ENCODE measurements at regions not wholly inside any gene's neighbourhood (a gene's known extent, or its start where the extent isn't known, plus 50 kb on each side); places are given as distances from the start of the nearest gene placed in this dataset.

GRCh38 chr11:15779518-15779917 lies 576.8 kb downstream of the SOX6 start:
- FAIRE-seq = no peak

GRCh38 chr11:15780382-15780781 lies 576.0 kb downstream of the SOX6 start:
- FAIRE-seq = no peak

- FAIRE-seq = no peak
Measured at GRCh38 chr11:15780837-15781236, 575.5 kb downstream of the SOX6 start.

GRCh38 chr11:15783619-15784018 lies 572.7 kb downstream of the SOX6 start:
- no peak for FAIRE-seq

- FAIRE-seq = no peak
Measured at GRCh38 chr11:15793043-15793996, 563.0 kb downstream of the SOX6 start.

GRCh38 chr11:15794361-15795150 lies 561.8 kb downstream of the SOX6 start:
- FAIRE-seq = no peak

GRCh38 chr11:15795378-15795777 lies 561.0 kb downstream of the SOX6 start:
- no peak for FAIRE-seq

- FAIRE-seq = no peak
Measured at GRCh38 chr11:15800111-15800800, 556.1 kb downstream of the SOX6 start.

GRCh38 chr11:15801126-15801525 lies 555.2 kb downstream of the SOX6 start:
- no peak for FAIRE-seq

GRCh38 chr11:15801616-15802015 lies 554.7 kb downstream of the SOX6 start:
- FAIRE-seq = no peak

GRCh38 chr11:15805726-15806125 lies 550.6 kb downstream of the SOX6 start:
- no peak for FAIRE-seq

GRCh38 chr11:15806217-15806616 lies 550.1 kb downstream of the SOX6 start:
- FAIRE-seq = no peak

- FAIRE-seq = no peak
Measured at GRCh38 chr11:15807827-15808226, 548.5 kb downstream of the SOX6 start.

- FAIRE-seq = no peak
Measured at GRCh38 chr11:15810082-15810481, 546.3 kb downstream of the SOX6 start.

GRCh38 chr11:15810525-15810924 lies 545.8 kb downstream of the SOX6 start:
- no peak for FAIRE-seq

GRCh38 chr11:15815246-15816195 lies 540.8 kb downstream of the SOX6 start:
- FAIRE-seq = no peak

GRCh38 chr11:15816260-15816871 lies 540.0 kb downstream of the SOX6 start:
- peak; percentile 77 for FAIRE-seq

- FAIRE-seq = no peak
Measured at GRCh38 chr11:15817001-15817400, 539.3 kb downstream of the SOX6 start.

- peak; percentile 97 for FAIRE-seq
Measured at GRCh38 chr11:15818132-15818842, 538.1 kb downstream of the SOX6 start.

- FAIRE-seq = no peak
Measured at GRCh38 chr11:15819679-15820286, 536.6 kb downstream of the SOX6 start.
